ENCODE measurements at regions not wholly inside any gene's neighbourhood (a gene's known extent, or its start where the extent isn't known, plus 50 kb on each side); places are given as distances from the start of the nearest gene placed in this dataset.
"Not testable (repeated sequence)": the region's sequence is repeated elsewhere in the genome, so short reads cannot be mapped to it uniquely, and the experiment has no call there.

GRCh38 chr18:65230311-65230710 lies 520.5 kb upstream of the CDH7 start:
- intact Hi-C loops (cut with DNase I): no loop called here
- ATAC-seq (no peak), DNase-seq (ENCODE audit: low spot score) (no peak)

- intact Hi-C loops (cut with DNase I): no loop called here
- DNase-seq (ENCODE audit: low spot score) (no peak), ATAC-seq (no peak)
Observed at GRCh38 chr18:65227970-65228369, 522.8 kb upstream of the CDH7 start.

GRCh38 chr18:65221736-65222135 lies 529.1 kb upstream of the CDH7 start:
- ATAC-seq (no peak), DNase-seq (ENCODE audit: low spot score) (no peak)
- intact Hi-C loops (cut with DNase I): no loop called here

GRCh38 chr18:65221115-65221514 lies 529.7 kb upstream of the CDH7 start:
- ATAC-seq (no peak), DNase-seq (ENCODE audit: low spot score) (no peak)
- intact Hi-C loops (cut with DNase I): no loop called here

GRCh38 chr18:65215865-65216466 lies 534.8 kb upstream of the CDH7 start:
- DNase-seq (ENCODE audit: low spot score) (no peak), ATAC-seq (no peak)
- intact Hi-C loops (cut with DNase I): no loop called here

- ATAC-seq (no peak), DNase-seq (ENCODE audit: low spot score) (no peak)
- intact Hi-C loops (cut with DNase I): no loop called here
Observed at GRCh38 chr18:65214456-65214855, 536.4 kb upstream of the CDH7 start.

GRCh38 chr18:65206551-65207260 lies 544.1 kb upstream of the CDH7 start:
- DNase-seq (ENCODE audit: low spot score) (no peak), ATAC-seq (no peak)
- intact Hi-C loops (cut with DNase I): no loop called here

GRCh38 chr18:65202091-65202490 lies 548.7 kb upstream of the CDH7 start:
- ATAC-seq (no peak), DNase-seq (ENCODE audit: low spot score) (no peak)
- intact Hi-C loops (cut with DNase I): no loop called here

GRCh38 chr18:65175681-65176080 lies 575.1 kb upstream of the CDH7 start:
- no peak for DNase-seq (ENCODE audit: low spot score)
- ATAC-seq: no peak
- intact Hi-C loops (cut with DNase I): no loop called here

- ATAC-seq; intact Hi-C loops (cut with DNase I); DNase-seq (ENCODE audit: low spot score): not testable (repeated sequence)
Observed at GRCh38 chr18:65162086-65162485, 588.7 kb upstream of the CDH7 start.

- DNase-seq (ENCODE audit: low spot score): no peak
- intact Hi-C loops (cut with DNase I): no loop called here
- ATAC-seq: no peak
Observed at GRCh38 chr18:65146482-65147021, 604.3 kb upstream of the CDH7 start.

- DNase-seq (ENCODE audit: low spot score) (no peak), ATAC-seq (no peak)
- intact Hi-C loops (cut with DNase I): no loop called here
Observed at GRCh38 chr18:65145312-65145711, 605.5 kb upstream of the CDH7 start.

- no peak for DNase-seq (ENCODE audit: low spot score)
- intact Hi-C loops (cut with DNase I): no loop called here
- ATAC-seq: no peak
Observed at GRCh38 chr18:65133610-65134009, 617.2 kb upstream of the CDH7 start.

- intact Hi-C loops (cut with DNase I): no loop called here
- ATAC-seq: no peak
- DNase-seq (ENCODE audit: low spot score): no peak
Observed at GRCh38 chr18:65124633-65125032, 626.2 kb upstream of the CDH7 start.

GRCh38 chr18:65103864-65104263 lies 646.9 kb upstream of the CDH7 start:
- no peak for ATAC-seq
- intact Hi-C loops (cut with DNase I): no loop called here
- DNase-seq (ENCODE audit: low spot score): no peak

- ATAC-seq: no peak
- intact Hi-C loops (cut with DNase I): no loop called here
- no peak for DNase-seq (ENCODE audit: low spot score)
Observed at GRCh38 chr18:65093346-65093745, 657.5 kb upstream of the CDH7 start.

- intact Hi-C loops (cut with DNase I): no loop called here
- no peak for ATAC-seq
- no peak for DNase-seq (ENCODE audit: low spot score)
Observed at GRCh38 chr18:65091744-65092329, 659.0 kb upstream of the CDH7 start.

- ATAC-seq (no peak), DNase-seq (ENCODE audit: low spot score) (no peak)
- intact Hi-C loops (cut with DNase I): no loop called here
Observed at GRCh38 chr18:65082907-65083306, 667.9 kb upstream of the CDH7 start.

GRCh38 chr18:65081786-65082185 lies 669.0 kb upstream of the CDH7 start:
- intact Hi-C loops (cut with DNase I): no loop called here
- ATAC-seq (no peak), DNase-seq (ENCODE audit: low spot score) (no peak)

GRCh38 chr18:65073060-65073550 lies 677.7 kb upstream of the CDH7 start:
- intact Hi-C loops (cut with DNase I): no loop called here
- no peak for DNase-seq (ENCODE audit: low spot score)
- no peak for ATAC-seq
